ENCODE measurements at regions not wholly inside any gene's neighbourhood (a gene's known extent, or its start where the extent isn't known, plus 50 kb on each side); places are given as distances from the start of the nearest gene placed in this dataset.

GRCh38 chr7:113825832-113826231 is 93.0 kb downstream of the PPP1R3A start:
- Histone ChIP-seq H3K27me3 (ENCODE audit: control insufficient read depth in 1 of 2, insufficient read depth in 2 of 2, low read length in 2 of 2) (no peaks in the 10 kb centered on the region), H3K4me3 (ENCODE audit: low read length in 2 of 2) (no peak overlapping the region), H3K9me3 (ENCODE audit: control insufficient read depth in 2 of 2, low read length in 2 of 2) (no peaks in the 10 kb centered on the region), H3K36me3 (ENCODE audit: control insufficient read depth in 2 of 2, insufficient read depth in 2 of 2, low read length in 2 of 2) (no peaks in the 10 kb centered on the region), H3K27ac (ENCODE audit: low read length) (no peak overlapping the region), H3K4me1 (ENCODE audit: control insufficient read depth, insufficient read depth, low read length) (no peaks in the 10 kb centered on the region), H3K9ac (ENCODE audit: low read length in 2 of 2) (no peak overlapping the region)

- Histone ChIP-seq H3K27ac (ENCODE audit: low read length) (no peak overlapping the region), H3K4me1 (ENCODE audit: control insufficient read depth, insufficient read depth, low read length) (no peaks in the 10 kb centered on the region), H3K9me3 (ENCODE audit: control insufficient read depth in 2 of 2, low read length in 2 of 2) (no peaks in the 10 kb centered on the region), H3K27me3 (ENCODE audit: control insufficient read depth in 1 of 2, insufficient read depth in 2 of 2, low read length in 2 of 2) (no peaks in the 10 kb centered on the region), H3K9ac (ENCODE audit: low read length in 2 of 2) (no peak overlapping the region), H3K4me3 (ENCODE audit: low read length in 2 of 2) (no peak overlapping the region), H3K36me3 (ENCODE audit: control insufficient read depth in 2 of 2, insufficient read depth in 2 of 2, low read length in 2 of 2) (no peaks in the 10 kb centered on the region)
These were observed 94.5 kb downstream of the PPP1R3A start for GRCh38 chr7:113824117-113824823.

GRCh38 chr7:113819474-113819873 is 99.3 kb downstream of the PPP1R3A start:
- Histone ChIP-seq H3K9ac (ENCODE audit: low read length in 2 of 2) (no peak overlapping the region), H3K36me3 (ENCODE audit: control insufficient read depth in 2 of 2, insufficient read depth in 2 of 2, low read length in 2 of 2) (no peaks in the 10 kb centered on the region), H3K4me3 (ENCODE audit: low read length in 2 of 2) (no peak overlapping the region), H3K27ac (ENCODE audit: low read length) (no peak overlapping the region), H3K27me3 (ENCODE audit: control insufficient read depth in 1 of 2, insufficient read depth in 2 of 2, low read length in 2 of 2) (no peaks in the 10 kb centered on the region), H3K9me3 (ENCODE audit: control insufficient read depth in 2 of 2, low read length in 2 of 2) (no peaks in the 10 kb centered on the region), H3K4me1 (ENCODE audit: control insufficient read depth, insufficient read depth, low read length) (no peaks in the 10 kb centered on the region)

- Histone ChIP-seq H3K4me1 (ENCODE audit: control insufficient read depth, insufficient read depth, low read length) (no peaks in the 10 kb centered on the region), H3K27me3 (ENCODE audit: control insufficient read depth in 1 of 2, insufficient read depth in 2 of 2, low read length in 2 of 2) (no peaks in the 10 kb centered on the region), H3K36me3 (ENCODE audit: control insufficient read depth in 2 of 2, insufficient read depth in 2 of 2, low read length in 2 of 2) (no peaks in the 10 kb centered on the region), H3K9me3 (ENCODE audit: control insufficient read depth in 2 of 2, low read length in 2 of 2) (no peaks in the 10 kb centered on the region), H3K9ac (ENCODE audit: low read length in 2 of 2) (no peak overlapping the region), H3K4me3 (ENCODE audit: low read length in 2 of 2) (no peak overlapping the region), H3K27ac (ENCODE audit: low read length) (no peak overlapping the region)
These were observed 102.2 kb downstream of the PPP1R3A start for GRCh38 chr7:113816639-113817038.

GRCh38 chr7:113813471-113813870 is 105.3 kb downstream of the PPP1R3A start:
- H3K9ac ChIP-seq (ENCODE audit: low read length in 2 of 2): no peak overlapping the region
- H3K9me3 ChIP-seq (ENCODE audit: control insufficient read depth in 2 of 2, low read length in 2 of 2): no peaks in the 10 kb centered on the region
- H3K36me3 ChIP-seq (ENCODE audit: control insufficient read depth in 2 of 2, insufficient read depth in 2 of 2, low read length in 2 of 2): no peaks in the 10 kb centered on the region
- H3K4me3 ChIP-seq (ENCODE audit: low read length in 2 of 2): no peak overlapping the region
- no peaks in the 10 kb centered on the region for H3K27me3 ChIP-seq (ENCODE audit: control insufficient read depth in 1 of 2, insufficient read depth in 2 of 2, low read length in 2 of 2)
- no peak overlapping the region for H3K27ac ChIP-seq (ENCODE audit: low read length)
- H3K4me1 ChIP-seq (ENCODE audit: control insufficient read depth, insufficient read depth, low read length): no peaks in the 10 kb centered on the region

GRCh38 chr7:113812591-113813255 is 106.1 kb downstream of the PPP1R3A start:
- no peak overlapping the region for H3K9ac ChIP-seq (ENCODE audit: low read length in 2 of 2)
- H3K4me3 ChIP-seq (ENCODE audit: low read length in 2 of 2): no peak overlapping the region
- H3K36me3 ChIP-seq (ENCODE audit: control insufficient read depth in 2 of 2, insufficient read depth in 2 of 2, low read length in 2 of 2): no peaks in the 10 kb centered on the region
- H3K9me3 ChIP-seq (ENCODE audit: control insufficient read depth in 2 of 2, low read length in 2 of 2): no peaks in the 10 kb centered on the region
- no peak overlapping the region for H3K27ac ChIP-seq (ENCODE audit: low read length)
- H3K4me1 ChIP-seq (ENCODE audit: control insufficient read depth, insufficient read depth, low read length): no peaks in the 10 kb centered on the region
- H3K27me3 ChIP-seq (ENCODE audit: control insufficient read depth in 1 of 2, insufficient read depth in 2 of 2, low read length in 2 of 2): no peaks in the 10 kb centered on the region

- no peaks in the 10 kb centered on the region for H3K27me3 ChIP-seq (ENCODE audit: control insufficient read depth in 1 of 2, insufficient read depth in 2 of 2, low read length in 2 of 2)
- H3K27ac ChIP-seq (ENCODE audit: low read length): no peak overlapping the region
- no peaks in the 10 kb centered on the region for H3K4me1 ChIP-seq (ENCODE audit: control insufficient read depth, insufficient read depth, low read length)
- no peak overlapping the region for H3K9ac ChIP-seq (ENCODE audit: low read length in 2 of 2)
- no peaks in the 10 kb centered on the region for H3K36me3 ChIP-seq (ENCODE audit: control insufficient read depth in 2 of 2, insufficient read depth in 2 of 2, low read length in 2 of 2)
- H3K9me3 ChIP-seq (ENCODE audit: control insufficient read depth in 2 of 2, low read length in 2 of 2): no peaks in the 10 kb centered on the region
- H3K4me3 ChIP-seq (ENCODE audit: low read length in 2 of 2): no peak overlapping the region
These were observed 108.6 kb downstream of the PPP1R3A start for GRCh38 chr7:113810080-113810744.

- Histone ChIP-seq H3K4me1 (ENCODE audit: control insufficient read depth, insufficient read depth, low read length) (no peaks in the 10 kb centered on the region), H3K27ac (ENCODE audit: low read length) (no peak overlapping the region), H3K4me3 (ENCODE audit: low read length in 2 of 2) (no peak overlapping the region), H3K36me3 (ENCODE audit: control insufficient read depth in 2 of 2, insufficient read depth in 2 of 2, low read length in 2 of 2) (no peaks in the 10 kb centered on the region), H3K9me3 (ENCODE audit: control insufficient read depth in 2 of 2, low read length in 2 of 2) (no peaks in the 10 kb centered on the region), H3K27me3 (ENCODE audit: control insufficient read depth in 1 of 2, insufficient read depth in 2 of 2, low read length in 2 of 2) (no peaks in the 10 kb centered on the region), H3K9ac (ENCODE audit: low read length in 2 of 2) (no peak overlapping the region)
These were observed 109.2 kb downstream of the PPP1R3A start for GRCh38 chr7:113809581-113809980.

- no peaks in the 10 kb centered on the region for H3K9me3 ChIP-seq (ENCODE audit: control insufficient read depth in 2 of 2, low read length in 2 of 2)
- no peaks in the 10 kb centered on the region for H3K4me1 ChIP-seq (ENCODE audit: control insufficient read depth, insufficient read depth, low read length)
- H3K36me3 ChIP-seq (ENCODE audit: control insufficient read depth in 2 of 2, insufficient read depth in 2 of 2, low read length in 2 of 2): no peaks in the 10 kb centered on the region
- no peaks in the 10 kb centered on the region for H3K27me3 ChIP-seq (ENCODE audit: control insufficient read depth in 1 of 2, insufficient read depth in 2 of 2, low read length in 2 of 2)
- H3K27ac ChIP-seq (ENCODE audit: low read length): no peak overlapping the region
- no peak overlapping the region for H3K9ac ChIP-seq (ENCODE audit: low read length in 2 of 2)
- H3K4me3 ChIP-seq (ENCODE audit: low read length in 2 of 2): no peak overlapping the region
These were observed 112.0 kb downstream of the PPP1R3A start for GRCh38 chr7:113806633-113807327.

GRCh38 chr7:113805976-113806375 is 112.8 kb downstream of the PPP1R3A start:
- Histone ChIP-seq H3K9ac (ENCODE audit: low read length in 2 of 2) (no peak overlapping the region), H3K4me1 (ENCODE audit: control insufficient read depth, insufficient read depth, low read length) (no peaks in the 10 kb centered on the region), H3K27ac (ENCODE audit: low read length) (no peak overlapping the region), H3K4me3 (ENCODE audit: low read length in 2 of 2) (no peak overlapping the region), H3K36me3 (ENCODE audit: control insufficient read depth in 2 of 2, insufficient read depth in 2 of 2, low read length in 2 of 2) (no peaks in the 10 kb centered on the region), H3K27me3 (ENCODE audit: control insufficient read depth in 1 of 2, insufficient read depth in 2 of 2, low read length in 2 of 2) (no peaks in the 10 kb centered on the region), H3K9me3 (ENCODE audit: control insufficient read depth in 2 of 2, low read length in 2 of 2) (no peaks in the 10 kb centered on the region)

Measured in stomach smooth muscle (tissue), 2 donors.